ENCODE measurements at regions not wholly inside any gene's neighbourhood (a gene's known extent, or its start where the extent isn't known, plus 50 kb on each side); places are given as distances from the start of the nearest gene placed in this dataset.

DNA sequence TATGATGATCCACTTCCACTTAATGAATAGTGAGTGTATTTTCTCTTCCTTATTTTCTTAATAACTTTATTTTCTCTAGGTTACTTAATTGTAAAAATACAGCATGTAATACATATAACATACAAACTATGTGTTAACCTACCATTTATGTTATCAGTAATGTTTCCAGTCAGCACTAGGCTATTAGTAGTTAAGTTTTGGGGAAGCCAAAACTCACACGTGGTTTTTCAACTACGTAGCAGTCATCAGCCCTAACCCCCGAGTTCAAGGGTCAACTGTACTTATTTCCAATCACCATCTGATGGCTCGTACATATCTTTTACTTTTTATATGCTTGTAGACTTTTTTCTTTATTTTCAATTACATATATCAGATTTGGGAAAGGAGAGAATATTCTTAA is 95.7 kb downstream of the TNFSF13B start:
- TF ChIP-seq, protein P1, sequence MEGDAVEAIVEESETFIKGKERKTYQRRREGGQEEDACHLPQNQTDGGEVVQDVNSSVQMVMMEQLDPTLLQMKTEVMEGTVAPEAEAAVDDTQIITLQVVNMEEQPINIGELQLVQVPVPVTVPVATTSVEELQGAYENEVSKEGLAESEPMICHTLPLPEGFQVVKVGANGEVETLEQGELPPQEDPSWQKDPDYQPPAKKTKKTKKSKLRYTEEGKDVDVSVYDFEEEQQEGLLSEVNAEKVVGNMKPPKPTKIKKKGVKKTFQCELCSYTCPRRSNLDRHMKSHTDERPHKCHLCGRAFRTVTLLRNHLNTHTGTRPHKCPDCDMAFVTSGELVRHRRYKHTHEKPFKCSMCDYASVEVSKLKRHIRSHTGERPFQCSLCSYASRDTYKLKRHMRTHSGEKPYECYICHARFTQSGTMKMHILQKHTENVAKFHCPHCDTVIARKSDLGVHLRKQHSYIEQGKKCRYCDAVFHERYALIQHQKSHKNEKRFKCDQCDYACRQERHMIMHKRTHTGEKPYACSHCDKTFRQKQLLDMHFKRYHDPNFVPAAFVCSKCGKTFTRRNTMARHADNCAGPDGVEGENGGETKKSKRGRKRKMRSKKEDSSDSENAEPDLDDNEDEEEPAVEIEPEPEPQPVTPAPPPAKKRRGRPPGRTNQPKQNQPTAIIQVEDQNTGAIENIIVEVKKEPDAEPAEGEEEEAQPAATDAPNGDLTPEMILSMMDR (IDR thresholded peaks at IDR 0.05; ENCODE audit: low read depth, low read length) = no peak
- TF ChIP-seq EZH2phosphoT487 (IDR thresholded peaks at IDR 0.05; ENCODE audit: low read depth) = no peak

Measured in OCI-LY3 (cell line).